ENCODE measurements at regions not wholly inside any gene's neighbourhood (a gene's known extent, or its start where the extent isn't known, plus 50 kb on each side); places are given as distances from the start of the nearest gene placed in this dataset.
"Not testable (repeated sequence)": the region's sequence is repeated elsewhere in the genome, so short reads cannot be mapped to it uniquely, and the experiment has no call there.

DNA sequence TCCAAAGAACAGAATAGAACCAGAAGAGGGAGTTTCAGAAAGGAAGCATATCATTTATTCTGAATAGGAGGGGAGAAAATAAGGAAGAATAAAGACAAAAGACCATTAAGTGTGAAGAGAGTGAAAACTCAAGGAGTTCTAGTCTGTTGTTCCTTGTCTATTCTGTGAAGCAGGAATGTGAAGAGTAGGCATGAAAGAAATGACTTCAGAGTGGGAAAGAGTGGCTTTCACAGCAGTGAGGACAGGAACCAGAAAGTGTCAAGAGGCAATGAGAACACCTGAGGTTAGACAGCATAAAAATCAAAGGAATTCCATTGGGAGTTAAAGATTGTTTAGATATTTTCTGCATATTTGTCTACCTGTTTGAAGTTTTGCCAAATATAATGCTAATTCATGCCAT is 768.8 kb upstream of the GRAMD2B start:
- DNase-seq (no peak), ATAC-seq (no peak)
- H3K27me3 Mint-ChIP-seq = no peaks in the 10 kb centered on the region
- peaks cover 11% of the 10 kb centered on the region for H3K9me3 Mint-ChIP-seq (ENCODE audit: low read depth)
- H3K36me3 Mint-ChIP-seq = no peaks in the 10 kb centered on the region
- CTCF ChIA-PET = no interaction called here
- H3K4me1 Mint-ChIP-seq = no peaks in the 10 kb centered on the region
- no peak overlapping the region for H3K27ac Mint-ChIP-seq
- no peak overlapping the region for H3K4me3 Mint-ChIP-seq

DNA sequence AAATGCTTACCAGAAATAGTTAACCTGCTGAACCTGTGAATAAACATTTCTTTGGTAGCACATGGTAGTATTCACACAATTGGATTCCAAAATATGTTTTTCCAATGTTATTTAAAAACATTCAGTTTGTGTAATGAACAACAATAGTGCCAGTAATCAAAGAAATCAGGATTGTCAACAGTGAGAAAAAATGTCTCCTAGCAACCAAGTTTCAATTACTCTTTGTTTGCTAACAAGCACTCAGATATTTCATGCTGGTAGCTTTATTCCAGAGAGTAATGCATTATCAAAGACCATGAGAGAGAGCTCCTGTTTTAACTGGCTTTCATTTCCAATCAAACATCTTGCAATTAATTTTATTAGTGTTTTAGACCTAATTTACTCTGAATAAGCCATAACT is 768.1 kb upstream of the GRAMD2B start:
- Mint-ChIP-seq H3K27me3 (no peaks in the 10 kb centered on the region), H3K4me1 (no peaks in the 10 kb centered on the region), H3K4me3 (no peak overlapping the region), H3K9me3 (ENCODE audit: low read depth) (peaks cover 9% of the 10 kb centered on the region), H3K36me3 (no peaks in the 10 kb centered on the region), H3K27ac (no peak overlapping the region)
- ATAC-seq (no peak), DNase-seq (no peak)
- CTCF ChIA-PET = no interaction called here

DNA sequence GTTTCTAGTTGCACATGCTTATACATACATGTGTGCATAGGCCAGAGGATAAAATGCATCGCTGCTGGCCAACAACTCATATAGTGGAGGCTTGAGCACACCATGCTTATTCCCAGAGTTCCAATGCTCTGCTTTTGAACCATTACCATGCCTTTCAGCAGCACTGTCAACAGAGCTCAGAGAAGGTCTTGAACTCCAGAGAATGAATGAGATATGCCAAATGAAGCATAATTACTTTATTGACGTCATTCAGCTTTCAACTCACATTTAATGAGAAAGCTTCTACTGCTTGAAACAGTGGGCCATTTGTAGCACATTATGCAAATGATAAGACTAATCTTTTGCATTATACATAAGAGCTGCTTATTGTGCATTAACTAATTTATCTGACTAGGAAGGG is 765.3 kb upstream of the GRAMD2B start:
- Mint-ChIP-seq H3K4me3 (no peak overlapping the region), H3K27me3 (no peaks in the 10 kb centered on the region), H3K36me3 (no peaks in the 10 kb centered on the region), H3K9me3 (ENCODE audit: low read depth) (peaks cover 3% of the 10 kb centered on the region), H3K4me1 (no peaks in the 10 kb centered on the region), H3K27ac (no peak overlapping the region)
- CTCF ChIA-PET = no interaction called here
- DNase-seq (no peak), ATAC-seq (no peak)

DNA sequence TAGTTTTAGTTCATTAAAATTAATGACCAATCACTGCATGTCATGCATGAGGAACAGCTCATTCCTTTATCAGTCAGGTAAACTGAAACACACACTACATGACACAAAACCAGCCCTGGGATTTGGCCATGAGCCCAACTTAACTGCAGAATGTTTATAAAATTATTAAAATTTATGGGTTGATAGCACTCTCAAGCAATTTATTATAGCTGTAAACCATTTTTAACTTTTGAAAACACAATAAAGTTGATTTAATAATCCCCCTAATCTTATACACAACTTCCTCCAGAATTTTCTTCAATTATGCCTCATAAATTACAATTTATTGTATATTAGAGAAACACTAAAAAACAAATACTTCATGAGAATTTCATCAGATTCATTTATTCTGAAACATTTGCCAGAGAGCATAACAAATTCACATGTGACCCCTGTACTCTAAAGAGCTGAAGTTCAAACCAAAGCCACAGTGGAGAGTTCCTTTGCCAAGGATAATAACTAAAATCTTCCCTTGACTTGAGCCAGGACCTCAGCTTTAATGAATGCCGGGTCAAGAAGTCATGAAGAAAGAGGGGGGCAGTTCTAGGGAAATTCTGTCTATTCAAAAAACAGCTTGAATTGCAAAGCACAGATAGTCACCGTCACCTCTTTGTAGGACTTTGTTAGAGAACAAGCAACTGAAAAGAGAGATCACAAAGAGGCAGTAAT is 763.7 kb upstream of the GRAMD2B start:
- ATAC-seq (no peak), DNase-seq (no peak)
- Mint-ChIP-seq H3K9me3 (ENCODE audit: low read depth) (peaks cover 6% of the 10 kb centered on the region), H3K4me1 (no peaks in the 10 kb centered on the region), H3K27ac (no peak overlapping the region), H3K27me3 (no peaks in the 10 kb centered on the region), H3K4me3 (no peak overlapping the region), H3K36me3 (no peaks in the 10 kb centered on the region)
- CTCF ChIA-PET = no interaction called here

DNA sequence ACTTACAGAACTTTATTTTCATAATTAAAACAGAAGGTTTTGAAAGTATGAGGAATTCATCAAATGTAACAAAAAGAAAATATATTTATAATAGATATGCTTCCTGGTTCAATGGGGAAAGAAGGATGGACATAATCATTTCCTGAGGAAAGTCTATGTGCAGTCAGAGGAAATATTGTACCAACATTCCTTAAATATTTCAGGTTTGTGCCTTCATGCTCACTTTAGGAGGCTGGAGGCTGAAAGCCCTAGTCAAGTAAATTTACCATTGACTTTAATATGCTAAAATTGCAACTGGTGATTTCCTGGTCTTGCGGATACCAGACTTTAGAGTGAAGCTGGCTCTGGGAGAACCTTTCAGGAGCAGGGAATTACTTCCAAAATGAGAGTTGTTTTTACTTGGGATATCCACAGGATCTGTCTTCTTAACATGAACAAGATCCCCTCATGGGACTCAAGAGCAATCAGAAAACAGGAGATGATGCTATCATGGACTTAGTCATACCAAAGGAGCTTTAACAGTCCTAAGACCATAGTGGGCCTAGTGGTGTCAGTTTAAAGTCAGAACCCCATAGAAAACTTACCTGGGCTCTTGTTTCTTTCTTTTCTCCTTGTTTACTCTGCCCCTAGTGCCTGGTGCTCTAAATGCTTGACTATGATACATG is 762.8 kb upstream of the GRAMD2B start:
- H3K36me3 Mint-ChIP-seq = no peaks in the 10 kb centered on the region
- H3K4me1 Mint-ChIP-seq = no peaks in the 10 kb centered on the region
- no peak overlapping the region for H3K27ac Mint-ChIP-seq
- CTCF ChIA-PET = no interaction called here
- DNase-seq = no peak
- H3K9me3 Mint-ChIP-seq (ENCODE audit: low read depth) = peaks cover 6% of the 10 kb centered on the region
- no peak overlapping the region for H3K4me3 Mint-ChIP-seq
- ATAC-seq = no peak
- no peaks in the 10 kb centered on the region for H3K27me3 Mint-ChIP-seq

DNA sequence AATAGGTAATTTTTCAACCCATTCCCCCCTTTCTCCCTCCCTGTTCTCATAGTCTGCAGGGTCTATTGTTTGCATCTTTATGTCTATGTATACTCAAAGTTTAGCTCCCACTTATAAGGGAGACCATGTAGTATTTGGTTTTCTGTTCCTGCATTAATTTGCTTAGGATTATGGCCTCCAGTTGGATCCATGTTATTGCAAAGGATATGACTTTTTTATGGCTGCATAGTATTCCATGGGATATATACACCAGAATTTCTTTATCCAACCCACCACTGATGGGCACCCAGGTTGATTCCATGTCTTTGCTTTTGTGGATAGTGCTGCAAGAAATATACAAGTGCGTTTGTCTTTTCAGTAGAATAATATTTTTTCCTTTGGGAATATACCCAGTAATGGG is 761.6 kb upstream of the GRAMD2B start:
- no peaks in the 10 kb centered on the region for H3K4me1 Mint-ChIP-seq
- CTCF ChIA-PET = no interaction called here
- DNase-seq (no peak), ATAC-seq (no peak)
- H3K27ac Mint-ChIP-seq = no peak overlapping the region
- H3K36me3 Mint-ChIP-seq = no peaks in the 10 kb centered on the region
- no peaks in the 10 kb centered on the region for H3K27me3 Mint-ChIP-seq
- no peak overlapping the region for H3K4me3 Mint-ChIP-seq
- peaks cover 6% of the 10 kb centered on the region for H3K9me3 Mint-ChIP-seq (ENCODE audit: low read depth)

DNA sequence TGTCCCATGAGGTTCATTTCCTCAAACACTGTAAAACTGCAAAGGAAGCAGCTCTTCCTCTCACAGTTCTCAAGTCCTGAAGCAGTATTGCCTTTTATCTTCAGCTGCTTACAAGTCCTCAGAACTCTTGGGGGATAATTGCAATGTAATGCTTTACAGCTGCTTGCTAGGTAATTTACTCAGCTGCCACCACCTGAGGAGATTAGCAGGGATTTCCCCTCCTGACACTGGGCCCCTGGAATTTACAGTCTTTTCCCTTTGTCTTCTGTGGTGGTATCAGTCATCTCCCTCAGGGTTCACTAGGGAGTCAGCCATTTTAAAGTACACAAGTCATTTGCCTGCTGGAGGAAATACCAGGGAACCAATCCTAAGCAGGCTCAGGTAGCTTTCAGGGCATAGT is 754.3 kb upstream of the GRAMD2B start:
- Mint-ChIP-seq H3K36me3 (no peaks in the 10 kb centered on the region), H3K4me3 (no peak overlapping the region), H3K27me3 (no peaks in the 10 kb centered on the region), H3K9me3 (ENCODE audit: low read depth) (peaks cover 17% of the 10 kb centered on the region), H3K27ac (no peak overlapping the region), H3K4me1 (no peaks in the 10 kb centered on the region)
- ATAC-seq (no peak), DNase-seq (no peak)
- CTCF ChIA-PET = no interaction called here

DNA sequence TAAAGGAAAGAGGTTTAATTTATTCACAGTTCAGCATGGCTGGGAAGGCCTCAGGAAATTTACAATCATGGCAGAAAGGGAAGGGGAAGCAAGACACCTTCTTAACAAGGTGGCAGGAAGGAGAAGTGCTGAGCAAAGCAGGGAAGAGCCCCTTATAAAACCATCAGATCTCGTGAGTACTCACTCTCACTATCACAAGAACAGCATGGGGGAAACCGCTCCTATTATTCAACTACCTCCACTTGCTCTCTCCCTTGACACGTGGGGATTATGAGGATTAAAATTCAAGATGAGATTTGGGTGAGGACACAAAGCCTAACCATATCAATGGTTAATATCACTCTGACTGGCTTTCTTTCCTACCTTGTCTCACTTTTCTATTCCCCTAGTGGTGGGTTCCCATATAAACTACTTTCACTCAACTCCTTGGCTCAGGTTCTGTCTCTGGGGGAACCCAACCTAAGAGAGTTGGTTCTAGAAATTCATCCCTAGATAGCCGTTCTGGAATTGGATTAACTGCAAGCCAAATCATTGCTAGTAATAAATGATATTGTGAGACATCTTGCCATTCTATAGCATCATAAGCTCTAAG is 749.8 kb upstream of the GRAMD2B start:
- no peak overlapping the region for H3K4me3 Mint-ChIP-seq
- DNase-seq (no peak), ATAC-seq (no peak)
- H3K4me1 Mint-ChIP-seq = no peaks in the 10 kb centered on the region
- CTCF ChIA-PET = no interaction called here
- no peak overlapping the region for H3K27ac Mint-ChIP-seq
- no peaks in the 10 kb centered on the region for H3K27me3 Mint-ChIP-seq
- peaks cover 15% of the 10 kb centered on the region for H3K9me3 Mint-ChIP-seq (ENCODE audit: low read depth)
- no peaks in the 10 kb centered on the region for H3K36me3 Mint-ChIP-seq

DNA sequence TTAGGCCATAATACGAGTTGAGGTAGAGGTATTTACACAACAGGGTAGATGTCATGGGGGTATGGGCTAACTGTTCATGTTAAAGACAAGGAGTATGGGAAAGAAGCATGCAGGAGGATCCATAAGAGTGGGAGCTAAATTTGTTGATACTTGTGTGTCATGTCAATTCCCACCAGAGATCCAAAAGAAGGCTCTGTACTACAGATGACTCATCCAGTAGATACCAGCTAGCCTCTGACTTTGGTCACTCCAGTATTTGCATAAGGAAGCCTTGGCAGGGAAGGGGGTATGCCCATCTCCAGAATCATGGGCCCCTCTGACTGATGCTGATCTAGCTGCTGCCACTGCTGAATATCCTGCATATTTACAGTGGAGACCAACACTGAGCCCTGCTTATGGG is 743.7 kb upstream of the GRAMD2B start:
- Mint-ChIP-seq H3K36me3 (no peaks in the 10 kb centered on the region), H3K9me3 (ENCODE audit: low read depth) (peaks cover 6% of the 10 kb centered on the region), H3K27me3 (no peaks in the 10 kb centered on the region), H3K27ac (no peak overlapping the region), H3K4me3 (no peak overlapping the region), H3K4me1 (no peaks in the 10 kb centered on the region)
- ATAC-seq = no peak
- DNase-seq = no peak
- CTCF ChIA-PET = no interaction called here

DNA sequence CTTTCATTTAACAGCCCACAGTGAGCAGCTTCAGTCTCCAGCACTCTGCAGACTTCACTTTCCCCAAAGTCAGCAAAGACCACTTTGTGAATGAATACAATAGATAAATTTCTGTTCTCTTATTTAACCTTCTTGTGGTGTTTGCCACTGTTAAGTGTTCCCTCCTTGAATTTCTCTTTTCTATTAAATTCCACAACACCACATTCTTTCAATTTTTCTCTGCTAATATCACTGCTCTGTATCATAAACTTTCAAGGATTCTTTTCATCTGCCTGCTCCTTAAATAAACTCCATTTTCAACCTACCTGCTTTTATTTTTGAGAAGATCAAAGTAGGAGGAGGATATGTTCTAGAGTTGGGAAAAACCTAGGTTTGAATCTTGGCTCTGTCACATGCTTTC is 739.5 kb upstream of the GRAMD2B start:
- no peak overlapping the region for H3K27ac Mint-ChIP-seq
- no peaks in the 10 kb centered on the region for H3K27me3 Mint-ChIP-seq
- no peak for DNase-seq
- H3K36me3 Mint-ChIP-seq = no peaks in the 10 kb centered on the region
- no peak for ATAC-seq
- H3K4me3 Mint-ChIP-seq = no peak overlapping the region
- peaks cover 3% of the 10 kb centered on the region for H3K9me3 Mint-ChIP-seq (ENCODE audit: low read depth)
- H3K4me1 Mint-ChIP-seq = no peaks in the 10 kb centered on the region
- CTCF ChIA-PET = no interaction called here

DNA sequence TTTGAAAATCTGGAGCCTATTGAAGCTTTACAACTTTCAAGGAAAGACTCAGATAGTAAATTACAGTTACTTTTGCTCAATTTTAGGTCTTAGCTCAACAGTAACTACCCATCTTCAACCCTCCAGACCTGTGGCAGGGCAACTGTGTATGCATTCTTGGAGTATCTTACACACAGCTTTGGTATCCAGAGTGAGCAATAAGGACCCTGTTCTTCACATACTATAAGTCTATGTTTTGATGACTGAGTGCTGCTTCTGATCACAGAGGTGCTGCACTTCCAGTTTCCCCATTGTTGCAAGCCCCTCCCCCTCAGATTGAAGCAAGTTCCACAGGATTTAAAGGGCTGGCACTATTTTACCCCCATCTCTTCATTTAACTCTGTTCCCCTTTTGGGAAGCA is 737.4 kb upstream of the GRAMD2B start:
- ATAC-seq (no peak), DNase-seq (no peak)
- peaks cover 2% of the 10 kb centered on the region for H3K9me3 Mint-ChIP-seq (ENCODE audit: low read depth)
- no peaks in the 10 kb centered on the region for H3K27me3 Mint-ChIP-seq
- H3K4me1 Mint-ChIP-seq = no peaks in the 10 kb centered on the region
- no peak overlapping the region for H3K27ac Mint-ChIP-seq
- CTCF ChIA-PET = no interaction called here
- H3K36me3 Mint-ChIP-seq = no peaks in the 10 kb centered on the region
- no peak overlapping the region for H3K4me3 Mint-ChIP-seq

DNA sequence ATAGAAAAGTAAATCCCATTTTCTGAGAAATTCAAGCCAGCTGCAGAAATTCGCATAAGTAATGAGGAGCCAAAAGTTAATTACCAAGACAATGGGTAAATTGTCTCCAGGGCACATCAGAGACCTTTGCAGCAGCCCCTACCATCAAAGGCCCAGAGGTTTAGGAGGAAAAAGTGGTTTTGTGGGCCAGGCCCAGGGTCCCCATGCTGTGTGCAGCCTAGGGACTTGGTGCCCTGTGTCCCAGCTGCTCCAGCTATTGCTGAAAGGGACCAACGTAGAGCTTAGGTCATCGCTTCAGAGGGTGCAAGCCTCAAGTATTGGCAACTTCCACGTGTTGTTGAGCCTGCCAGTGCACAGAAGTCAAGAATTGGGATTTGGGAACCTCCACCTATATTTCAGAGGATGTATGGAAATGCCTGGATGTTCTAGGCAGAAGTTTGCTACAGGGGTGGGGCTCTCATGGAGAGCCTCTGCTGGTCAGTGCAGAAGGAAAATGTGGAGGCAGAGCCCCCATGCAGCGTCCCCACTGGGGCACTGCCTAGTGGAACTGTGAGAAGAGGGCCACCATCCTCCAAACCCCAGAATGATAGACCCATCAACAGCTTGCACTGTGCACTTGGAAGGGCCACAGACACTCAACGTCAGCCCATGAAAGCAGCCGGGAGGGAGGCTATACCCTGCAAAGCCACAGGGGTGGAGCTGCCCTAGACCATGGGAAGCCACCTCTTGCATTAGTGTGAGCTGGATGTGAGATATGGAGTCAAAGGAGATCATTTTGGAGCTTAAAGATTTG is 731.3 kb upstream of the GRAMD2B start:
- H3K27me3 Mint-ChIP-seq; H3K9me3 Mint-ChIP-seq (ENCODE audit: low read depth); H3K36me3 Mint-ChIP-seq; ATAC-seq; H3K4me3 Mint-ChIP-seq; H3K4me1 Mint-ChIP-seq; H3K27ac Mint-ChIP-seq; CTCF ChIA-PET; DNase-seq: not testable (repeated sequence)

DNA sequence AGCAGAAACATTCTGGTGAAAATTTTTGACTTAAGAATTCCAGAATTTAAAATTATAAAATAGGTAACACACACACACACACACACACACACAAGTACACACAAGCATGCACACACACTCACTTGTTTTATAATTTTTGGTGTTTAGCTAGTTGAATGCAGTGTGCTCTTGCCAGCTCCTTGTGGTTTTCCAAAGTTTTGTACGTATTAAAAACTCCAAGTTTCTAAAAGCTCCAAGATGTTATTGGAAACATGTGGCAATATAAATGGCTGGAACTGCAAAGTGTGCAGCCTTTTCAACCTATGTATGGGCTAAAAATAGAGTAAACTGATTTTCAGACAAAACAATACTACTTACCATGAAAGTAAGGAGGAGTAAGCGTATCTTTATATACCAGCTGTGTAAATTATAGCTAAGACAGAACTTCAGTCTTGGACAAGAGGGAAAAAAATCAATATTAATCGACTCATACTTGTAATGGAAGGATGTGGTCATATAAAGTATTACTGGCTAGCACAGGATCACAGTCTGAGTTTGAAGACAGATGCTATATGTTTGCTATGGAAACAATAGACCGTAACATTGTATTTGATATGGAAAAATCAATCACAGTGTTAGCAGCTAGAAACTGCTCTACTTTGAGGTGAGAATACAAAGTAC is 727.1 kb upstream of the GRAMD2B start:
- H3K4me1 Mint-ChIP-seq = no peaks in the 10 kb centered on the region
- H3K27me3 Mint-ChIP-seq = no peaks in the 10 kb centered on the region
- CTCF ChIA-PET = no interaction called here
- no peaks in the 10 kb centered on the region for H3K36me3 Mint-ChIP-seq
- peaks cover under 1% of the 10 kb centered on the region for H3K9me3 Mint-ChIP-seq (ENCODE audit: low read depth)
- H3K4me3 Mint-ChIP-seq = no peak overlapping the region
- no peak for DNase-seq
- no peak overlapping the region for H3K27ac Mint-ChIP-seq
- no peak for ATAC-seq

All from activated CD8-positive, alpha-beta memory T cell treated with anti-CD3 and anti-CD28 coated beads, Interleukin-2, amount 10 ng/mL, durations not matched to agents 7 days and 5 days (primary cell).